GM19468 (cell line): ENCODE measurements at regions not wholly inside any gene's neighbourhood (a gene's known extent, or its start where the extent isn't known, plus 50 kb on each side); places are given as distances from the start of the nearest gene placed in this dataset.

Experiments used
- ATAC-seq: cut with Tn5 transposase; IDR thresholded peaks from one replicate; pipeline ENCODE4 v1.9.1; 2021; ENCODE audit warnings: mild to moderate bottlenecking, moderate library complexity, moderate number of reproducible peaks; ENCODE audit not compliant: unreplicated experiment; ENCODE audit errors: extremely low read depth

GRCh38 chr7:131182446-131183058 is 145.1 kb upstream of the MKLN1 start:
- ATAC-seq: no peak

GRCh38 chr7:131183072-131183471 is 144.6 kb upstream of the MKLN1 start:
- ATAC-seq: no peak

- no peak for ATAC-seq
These were observed 144.0 kb upstream of the MKLN1 start for GRCh38 chr7:131183611-131184119.

GRCh38 chr7:131186816-131187215 is 140.9 kb upstream of the MKLN1 start:
- no peak for ATAC-seq

- ATAC-seq: peak; percentile 52
These were observed 139.0 kb upstream of the MKLN1 start for GRCh38 chr7:131188367-131189339.

GRCh38 chr7:131189488-131189887 is 138.2 kb upstream of the MKLN1 start:
- no peak for ATAC-seq

GRCh38 chr7:131190146-131190545 is 137.5 kb upstream of the MKLN1 start:
- ATAC-seq: no peak

GRCh38 chr7:131190581-131190980 is 137.1 kb upstream of the MKLN1 start:
- no peak for ATAC-seq

- ATAC-seq: no peak
These were observed 133.4 kb upstream of the MKLN1 start for GRCh38 chr7:131194070-131194865.

GRCh38 chr7:131196803-131197202 is 130.9 kb upstream of the MKLN1 start:
- ATAC-seq: no peak

GRCh38 chr7:131197920-131198615 is 129.6 kb upstream of the MKLN1 start:
- no peak for ATAC-seq

GRCh38 chr7:131202451-131202850 is 125.2 kb upstream of the MKLN1 start:
- ATAC-seq: no peak

GRCh38 chr7:131203291-131203976 is 124.2 kb upstream of the MKLN1 start:
- no peak for ATAC-seq

GRCh38 chr7:131208777-131209176 is 118.9 kb upstream of the MKLN1 start:
- ATAC-seq: no peak

GRCh38 chr7:131210618-131211017 is 117.1 kb upstream of the MKLN1 start:
- no peak for ATAC-seq

- ATAC-seq: no peak
These were observed 116.2 kb upstream of the MKLN1 start for GRCh38 chr7:131211500-131211899.

GRCh38 chr7:131212114-131212513 is 115.6 kb upstream of the MKLN1 start:
- ATAC-seq: no peak

- no peak for ATAC-seq
These were observed 108.9 kb upstream of the MKLN1 start for GRCh38 chr7:131218727-131219128.

- ATAC-seq: no peak
These were observed 108.2 kb upstream of the MKLN1 start for GRCh38 chr7:131219312-131220041.
